MM.1S (cell line): ENCODE measurements at regions not wholly inside any gene's neighbourhood (a gene's known extent, or its start where the extent isn't known, plus 50 kb on each side); places are given as distances from the start of the nearest gene placed in this dataset.

Experiments
- CTCF ChIP-seq: fragments of 300-600 bp; sonication (generic); IDR thresholded peaks from 2 replicates; pipeline ENCODE4 v1.5.1; 2016; ENCODE audit warnings: antibody characterized with exemption, low read length, mixed read lengths
- EZH2 ChIP-seq: fragments of 300-600 bp; sonication (generic); optimal IDR thresholded peaks from 2 replicates; pipeline ENCODE3; 2017; ENCODE audit warnings: low read depth, mild to moderate bottlenecking, antibody characterized with exemption, low read length, mixed read lengths
- EZH2phosphoT487 ChIP-seq: fragments of 300-600 bp; sonication (generic); IDR thresholded peaks from 2 replicates; pipeline ENCODE4 v1.6.1; 2018; ENCODE audit warnings: antibody characterized with exemption, low read length

DNA sequence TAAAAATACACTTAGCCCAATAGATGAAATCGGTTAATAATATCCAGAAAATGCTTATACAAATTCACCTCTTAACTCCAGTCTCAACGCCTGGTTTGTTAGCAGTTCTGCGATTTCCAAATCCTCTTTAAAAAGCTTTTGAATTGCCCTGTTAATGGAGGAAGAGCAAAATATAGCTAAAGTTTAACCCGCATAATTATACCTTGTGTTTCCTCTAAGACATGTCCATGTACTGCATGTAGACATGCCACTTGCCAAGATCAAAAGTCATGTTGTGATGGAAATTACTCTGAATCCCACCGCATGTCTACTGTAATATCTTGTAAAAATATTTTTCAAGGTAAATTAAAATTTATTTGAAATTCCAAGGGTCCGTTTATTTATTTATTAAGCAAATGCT is 291.2 kb upstream of the LRP1B start:
- TF ChIP-seq CTCF, result no peak
- TF ChIP-seq EZH2phosphoT487, result no peak
- TF ChIP-seq EZH2, result no peak
